ENCODE measurements at regions not wholly inside any gene's neighbourhood (a gene's known extent, or its start where the extent isn't known, plus 50 kb on each side); places are given as distances from the start of the nearest gene placed in this dataset.
"Not testable (repeated sequence)": the region's sequence is repeated elsewhere in the genome, so short reads cannot be mapped to it uniquely, and the experiment has no call there.

- DNase-seq (ENCODE audit: low read depth, low spot score): no peak
These were observed 178.0 kb upstream of the AJAP1 start for GRCh38 chr1:4476394-4476793.

DNA sequence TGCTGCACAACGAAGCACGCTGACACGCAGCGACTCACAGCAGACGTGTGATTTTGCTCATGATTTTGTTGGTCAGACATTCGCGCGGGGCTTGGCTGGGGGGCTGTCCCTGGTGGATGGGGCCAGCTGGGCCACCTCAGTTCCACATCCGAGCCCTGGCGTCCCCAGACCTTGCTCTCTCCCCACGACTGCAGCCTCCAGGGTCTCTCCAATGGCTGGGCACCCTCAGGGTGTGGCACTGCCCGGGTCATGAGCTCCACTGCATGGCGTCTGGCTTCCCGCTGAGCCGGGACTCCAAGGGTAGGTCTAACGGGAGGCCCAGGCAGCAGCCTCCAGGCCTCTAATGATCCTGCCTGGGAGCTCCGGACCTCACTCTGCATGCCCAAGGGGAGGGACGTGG is 173.0 kb upstream of the AJAP1 start:
- DNase-seq (ENCODE audit: low read depth, low spot score): no peak

DNA sequence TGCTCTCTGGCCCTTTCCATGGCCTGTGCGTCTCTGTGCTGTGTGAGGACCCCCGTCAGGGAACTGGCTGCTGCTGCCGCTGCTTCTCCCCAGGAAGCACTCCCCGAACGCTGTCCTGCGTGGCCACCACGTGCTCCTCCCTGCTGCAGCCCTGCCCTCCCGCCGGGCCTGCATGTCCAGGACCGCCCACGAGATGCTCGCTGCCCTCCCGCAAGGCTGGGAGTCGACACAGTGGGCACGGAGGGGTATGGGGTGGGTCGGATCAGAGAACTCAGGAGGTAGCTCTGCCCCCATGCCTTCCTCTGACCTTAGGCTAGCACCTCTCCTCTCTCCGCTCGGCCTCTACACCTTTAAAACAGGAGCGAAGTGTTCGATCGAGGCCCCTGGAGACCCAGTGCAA is 171.9 kb upstream of the AJAP1 start:
- no peak for DNase-seq (ENCODE audit: low read depth, low spot score)

- DNase-seq (ENCODE audit: low read depth, low spot score): no peak
These were observed 171.3 kb upstream of the AJAP1 start for GRCh38 chr1:4483021-4483625.

DNA sequence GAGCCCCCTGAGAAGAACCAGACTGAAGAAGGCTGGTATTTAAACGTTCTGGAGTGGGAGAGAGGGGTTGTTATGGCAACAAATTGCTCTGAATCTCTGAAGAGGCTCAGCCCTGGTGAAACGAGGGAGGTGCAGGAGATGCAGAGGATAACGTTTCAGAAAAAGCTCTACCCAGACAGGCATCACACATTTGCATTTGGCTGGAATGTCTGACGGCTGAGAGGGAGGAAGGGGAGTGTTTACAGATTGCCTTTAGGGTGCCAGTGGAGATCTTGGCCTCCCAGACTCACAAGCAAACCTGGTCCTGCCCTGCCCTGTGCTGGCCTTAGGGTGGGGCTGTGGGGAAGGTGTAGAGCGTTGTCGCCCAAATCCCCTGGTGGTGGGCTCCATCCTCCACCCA is 169.0 kb upstream of the AJAP1 start:
- no peak for DNase-seq (ENCODE audit: low read depth, low spot score)

DNA sequence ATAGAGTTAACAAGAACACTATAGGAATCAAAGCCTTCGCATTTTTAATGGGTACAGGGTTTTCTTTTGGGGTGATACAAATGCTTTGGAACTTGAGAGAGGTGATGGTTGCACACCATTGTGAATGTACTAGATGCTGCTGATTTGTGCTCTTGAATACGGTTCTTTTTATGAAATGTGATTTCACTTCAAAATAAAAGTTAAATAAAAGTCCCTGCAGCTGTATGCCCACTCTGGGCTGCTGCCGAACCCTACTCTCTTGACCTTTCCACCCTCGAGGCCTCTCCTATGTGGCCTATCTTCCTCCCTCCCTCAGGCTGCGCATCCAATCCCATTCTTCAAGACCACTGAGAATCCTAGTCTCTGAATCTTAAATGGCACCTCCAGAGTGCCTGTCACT is 168.5 kb upstream of the AJAP1 start:
- no peak for DNase-seq (ENCODE audit: low read depth, low spot score)

DNA sequence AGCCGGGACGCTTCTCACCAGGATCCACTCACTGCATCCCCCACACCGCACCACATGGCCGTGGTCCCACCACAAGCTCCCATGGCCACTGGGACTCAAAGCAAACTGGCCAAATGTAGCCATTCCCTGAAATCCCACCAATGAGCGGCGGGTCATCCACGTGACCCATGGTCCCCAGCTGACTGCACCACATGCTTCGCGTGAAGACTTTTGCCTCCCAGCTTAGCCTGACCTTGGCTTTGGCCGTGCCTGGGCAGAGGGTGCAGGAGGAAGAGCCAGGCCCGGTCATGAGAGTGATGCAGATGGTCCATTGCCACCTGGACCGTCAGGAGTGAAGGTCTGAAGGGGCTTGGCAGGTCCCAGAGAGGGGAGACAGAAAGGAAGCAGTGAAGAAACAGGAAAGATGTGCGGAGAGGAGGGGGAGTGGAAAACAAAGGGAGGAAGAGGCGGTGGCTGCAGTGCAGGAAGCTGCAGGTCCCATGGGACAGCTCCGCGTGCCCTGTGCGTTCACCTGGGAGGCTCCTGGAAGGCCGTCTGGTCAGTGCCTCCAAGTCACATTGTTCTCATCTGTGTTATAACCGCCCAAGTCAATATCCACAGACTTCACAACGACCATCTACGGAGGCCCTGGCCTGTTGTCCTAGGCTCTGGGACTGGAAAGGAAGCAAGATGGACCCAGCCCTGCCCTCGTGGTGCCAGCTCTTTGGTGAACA is 167.8 kb upstream of the AJAP1 start:
- DNase-seq (ENCODE audit: low read depth, low spot score): no peak

DNA sequence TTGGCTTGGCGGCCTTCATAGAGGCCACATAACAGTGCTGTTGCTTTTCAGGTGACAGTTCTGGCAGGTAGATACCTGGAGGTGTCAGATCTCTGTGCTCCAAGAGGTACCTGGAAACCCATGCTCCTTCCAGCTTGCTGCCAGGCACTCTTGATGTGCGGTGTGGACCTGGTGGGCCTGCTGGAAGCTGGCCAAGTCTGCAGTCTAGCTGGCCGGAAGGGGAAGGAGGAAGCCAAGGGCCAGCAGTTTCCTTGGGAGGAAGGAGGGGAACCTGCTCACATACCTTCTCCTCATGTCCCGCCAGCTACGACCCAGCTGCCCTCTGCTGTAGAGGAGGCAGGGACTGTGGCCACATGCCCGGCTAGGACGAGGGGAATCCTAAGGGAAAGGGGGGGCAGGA is 166.4 kb upstream of the AJAP1 start:
- DNase-seq (ENCODE audit: low read depth, low spot score): no peak

DNA sequence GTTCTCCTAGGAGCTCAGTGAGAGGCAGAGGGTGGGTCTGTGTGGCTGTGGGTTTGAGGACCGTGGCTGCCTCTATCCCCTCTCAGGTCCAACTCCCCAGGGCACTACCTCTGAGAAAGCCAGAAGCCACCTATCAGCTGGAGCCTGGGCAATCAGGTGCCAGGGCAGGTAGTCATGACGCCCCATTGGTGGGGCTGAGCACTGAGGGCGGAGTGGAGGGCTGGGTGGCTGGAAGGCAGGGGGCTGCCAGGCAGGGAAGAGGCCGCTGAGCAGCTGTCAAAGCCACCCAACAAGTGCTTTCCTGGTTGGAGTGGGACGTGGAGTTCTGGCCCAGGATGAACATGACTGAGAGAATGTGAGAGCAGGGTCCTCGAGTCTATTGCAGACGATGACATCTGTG is 164.9 kb upstream of the AJAP1 start:
- no peak for DNase-seq (ENCODE audit: low read depth, low spot score)

GRCh38 chr1:4489992-4490391 is 164.4 kb upstream of the AJAP1 start:
- not testable (repeated sequence) for DNase-seq (ENCODE audit: low read depth, low spot score)

DNA sequence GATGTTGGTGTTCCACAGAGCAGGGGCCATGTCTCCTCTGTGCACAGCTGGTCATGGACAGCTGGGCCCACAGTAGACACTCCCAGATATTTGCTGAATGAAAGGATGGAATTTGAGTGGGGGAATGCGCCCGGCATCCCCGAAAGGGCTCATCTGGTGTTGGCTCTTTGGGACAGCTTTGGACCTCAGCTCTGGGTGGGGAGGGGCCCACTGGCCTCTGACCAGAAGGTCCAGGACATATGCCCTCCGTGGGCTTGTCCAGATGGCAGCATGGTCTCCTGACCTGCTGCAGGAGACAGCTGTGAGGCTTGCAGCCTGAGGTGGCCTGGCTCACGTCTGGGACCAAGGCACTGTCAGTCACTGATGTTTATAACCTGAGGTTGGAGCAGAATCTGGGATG is 160.4 kb upstream of the AJAP1 start:
- DNase-seq (ENCODE audit: low read depth, low spot score): no peak

DNA sequence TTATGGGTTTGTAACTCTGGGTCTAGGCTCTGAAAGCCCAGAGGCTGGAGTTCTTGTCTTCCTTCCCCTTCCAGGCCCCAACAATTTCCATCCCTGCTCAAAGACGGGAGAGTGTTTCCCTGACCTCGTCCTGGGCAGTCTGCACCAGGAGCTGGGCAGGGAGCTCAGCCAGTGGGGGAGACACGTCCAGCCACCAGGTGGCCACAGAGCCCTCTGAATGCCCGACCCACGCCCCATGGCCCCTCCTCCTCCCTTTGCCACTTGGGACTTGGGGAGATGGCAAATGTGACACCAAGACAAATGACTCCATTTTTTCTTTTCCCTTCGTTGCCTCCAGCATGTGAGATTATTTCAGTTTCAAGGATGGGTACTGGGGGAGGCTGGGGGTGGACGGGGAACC is 159.9 kb upstream of the AJAP1 start:
- DNase-seq (ENCODE audit: low read depth, low spot score): no peak

DNA sequence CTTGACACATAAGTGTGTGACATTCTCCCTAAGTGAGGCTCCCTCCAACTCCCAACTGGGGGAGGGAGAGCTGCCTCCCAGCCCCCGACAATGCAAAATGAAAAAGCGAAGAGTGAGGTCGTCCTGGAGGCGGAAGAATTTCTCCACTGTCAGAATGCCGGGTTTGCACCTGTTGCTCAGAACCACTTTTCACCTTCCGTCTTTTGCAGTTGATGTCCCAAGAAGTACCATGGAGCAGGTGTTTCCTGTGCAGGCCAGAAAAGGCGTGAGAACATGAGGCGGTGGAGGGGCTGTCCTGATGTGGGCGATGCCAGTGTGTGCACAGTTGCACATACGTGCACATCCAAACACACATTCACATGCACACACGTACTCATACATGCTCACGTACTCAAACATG is 158.6 kb upstream of the AJAP1 start:
- no peak for DNase-seq (ENCODE audit: low read depth, low spot score)

DNA sequence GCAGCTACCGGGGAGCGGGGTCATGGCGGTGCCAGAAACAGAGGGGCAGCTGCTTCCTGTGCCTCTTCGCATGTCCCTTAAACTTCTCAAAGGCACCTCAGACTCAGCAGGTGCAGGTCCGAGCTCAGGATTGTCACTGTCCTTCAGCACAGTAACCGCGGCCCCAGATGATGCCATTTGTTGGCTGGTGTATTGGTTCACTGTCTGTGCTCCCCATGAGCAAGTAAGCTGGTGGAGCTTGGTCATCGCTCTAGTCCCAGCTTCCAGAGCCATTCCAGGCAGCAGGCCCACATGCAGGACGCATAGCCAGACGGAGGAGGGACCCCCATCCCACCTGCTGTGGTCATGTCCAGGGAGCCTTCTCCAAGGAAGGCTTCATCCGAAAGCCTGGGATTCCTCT is 154.0 kb upstream of the AJAP1 start:
- DNase-seq (ENCODE audit: low read depth, low spot score): no peak

GRCh38 chr1:4506591-4506990 is 147.8 kb upstream of the AJAP1 start:
- no peak for DNase-seq (ENCODE audit: low read depth, low spot score)

DNA sequence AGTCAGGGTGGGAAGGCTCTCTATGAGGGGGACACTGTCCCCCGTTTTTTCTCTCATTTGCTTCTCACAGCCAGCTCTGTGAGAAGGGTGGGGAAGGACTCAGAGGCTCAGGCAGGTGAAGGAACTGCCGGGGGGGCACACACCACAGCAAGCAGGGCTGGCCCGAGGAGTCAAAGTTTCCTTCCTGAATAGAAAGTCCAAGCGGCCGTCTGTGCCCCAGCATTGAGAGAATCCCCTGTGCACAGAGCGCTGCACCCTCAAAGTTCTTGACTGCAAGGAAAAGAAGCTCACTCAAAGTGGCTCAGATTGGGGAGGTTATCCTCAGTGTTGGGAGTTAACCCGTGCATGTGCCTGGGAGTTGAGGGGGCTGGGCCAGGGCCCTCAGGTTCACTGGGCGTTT is 145.2 kb upstream of the AJAP1 start:
- no peak for DNase-seq (ENCODE audit: low read depth, low spot score)

DNA sequence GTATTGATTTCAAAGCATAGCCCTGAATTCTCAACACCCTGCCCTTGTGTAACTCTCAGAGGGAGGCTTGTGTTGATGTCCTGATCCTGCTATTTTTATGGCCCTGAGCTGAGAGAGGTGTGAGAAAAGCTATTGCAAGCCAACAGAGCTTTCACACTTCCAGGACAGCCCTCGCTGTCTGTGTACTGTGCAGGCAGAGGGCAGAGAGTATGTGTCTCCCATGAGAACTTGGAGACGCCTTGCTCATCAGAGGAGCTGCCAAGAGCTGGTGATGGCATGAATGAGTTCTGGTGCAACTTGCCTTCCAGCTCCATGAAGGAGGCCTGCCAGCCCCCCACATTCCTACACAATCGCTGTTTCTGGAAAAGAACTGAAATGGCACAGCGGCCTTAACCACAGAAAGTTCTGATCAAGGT is 144.1 kb upstream of the AJAP1 start:
- no peak for DNase-seq (ENCODE audit: low read depth, low spot score)

- no peak for DNase-seq (ENCODE audit: low read depth, low spot score)
These were observed 143.0 kb upstream of the AJAP1 start for GRCh38 chr1:4511374-4511773.

DNA sequence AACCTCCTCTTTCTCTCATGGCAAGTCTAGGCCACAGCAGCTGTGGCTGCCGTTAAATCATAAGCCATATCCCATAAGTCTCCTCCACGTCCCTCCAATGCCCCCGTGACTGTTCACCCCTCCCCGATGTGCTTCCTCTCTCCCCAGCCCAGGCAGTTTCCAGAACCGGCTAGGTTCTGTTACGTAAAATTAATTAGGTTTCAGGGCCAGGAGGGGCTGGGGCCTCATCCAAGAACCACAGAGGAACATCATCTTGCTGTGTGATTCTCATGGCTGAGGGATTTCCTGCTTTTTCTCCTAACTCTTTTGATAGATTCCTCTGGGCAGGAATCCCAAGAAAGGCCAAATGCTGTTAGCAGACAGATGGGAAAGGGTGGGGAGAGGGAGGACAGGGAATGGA is 141.8 kb upstream of the AJAP1 start:
- no peak for DNase-seq (ENCODE audit: low read depth, low spot score)

- DNase-seq (ENCODE audit: low read depth, low spot score): no peak
These were observed 140.7 kb upstream of the AJAP1 start for GRCh38 chr1:4513685-4514084.

DNA sequence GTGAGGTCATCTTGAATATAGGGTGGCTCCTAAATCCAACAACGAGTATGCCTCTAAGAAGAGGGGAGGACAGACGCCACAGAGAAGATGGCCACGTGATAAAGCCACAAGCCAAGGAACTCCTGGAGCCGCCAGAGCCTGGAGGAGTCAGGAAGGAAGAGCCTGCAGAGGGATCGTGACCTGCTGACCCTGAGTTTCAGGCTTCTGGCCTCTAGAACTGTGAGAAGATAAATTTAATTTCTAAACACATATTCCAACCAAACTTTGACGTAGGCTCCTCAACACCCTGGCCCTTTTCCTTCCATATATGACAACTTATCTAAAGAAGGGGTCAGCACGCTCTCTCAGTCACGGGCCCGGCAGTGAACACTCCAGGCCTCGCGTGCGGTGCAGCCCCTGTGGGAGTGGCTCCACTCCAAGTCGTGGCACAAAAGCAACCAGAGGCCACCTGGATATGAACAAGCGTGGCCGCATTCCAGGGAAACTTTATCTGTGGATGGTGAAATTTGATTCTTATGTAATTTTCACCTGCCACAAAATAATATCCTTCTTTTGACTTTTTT is 138.6 kb upstream of the AJAP1 start:
- DNase-seq (ENCODE audit: low read depth, low spot score): no peak

- DNase-seq (ENCODE audit: low read depth, low spot score): no peak
These were observed 137.8 kb upstream of the AJAP1 start for GRCh38 chr1:4516596-4516995.

DNA sequence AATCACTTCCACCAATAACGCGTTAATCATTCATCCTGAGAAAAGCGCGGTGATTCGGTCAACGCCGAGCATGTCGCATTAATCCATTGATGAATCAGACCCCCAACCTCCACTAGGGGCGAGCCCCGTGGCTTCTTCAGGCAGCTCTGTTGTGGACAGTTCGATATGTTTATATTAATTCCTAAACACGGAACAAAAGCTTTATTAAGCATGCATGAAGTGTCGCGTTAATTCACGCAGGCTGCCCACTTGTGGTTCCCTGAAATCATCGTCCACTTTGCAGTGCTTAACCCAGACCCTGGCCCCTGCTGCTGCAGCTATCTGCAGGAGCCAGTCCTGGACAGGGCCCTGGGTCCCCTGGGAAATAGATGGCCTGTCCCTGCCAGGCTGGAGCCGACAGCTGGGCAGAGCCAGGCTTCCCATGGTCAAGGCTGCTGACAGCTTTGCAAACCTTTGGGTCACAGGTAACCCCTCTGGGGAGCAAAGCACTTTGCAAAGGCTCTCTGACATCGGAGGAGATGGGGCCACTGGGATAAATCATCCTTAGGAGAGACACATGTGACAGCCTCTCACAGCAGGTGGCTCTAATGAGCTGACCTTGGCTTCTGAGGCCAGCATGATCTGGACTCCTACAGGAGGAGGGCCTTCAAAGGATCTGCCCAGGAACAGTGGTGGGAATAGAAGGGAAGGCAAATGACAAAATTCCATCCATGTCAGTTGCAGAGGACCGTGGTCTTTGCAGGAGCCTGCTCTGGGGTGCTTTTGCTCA is 137.0 kb upstream of the AJAP1 start:
- no peak for DNase-seq (ENCODE audit: low read depth, low spot score)

Measured in activated CD4-positive, CD25-positive, alpha-beta regulatory T cell treated with anti-CD3 and anti-CD28 coated beads, Interleukin-2, amount 50 U/mL, for 16 hours (primary cell).